Endothelial cell of umbilical vein (primary cell): ENCODE measurements at regions not wholly inside any gene's neighbourhood (a gene's known extent, or its start where the extent isn't known, plus 50 kb on each side); places are given as distances from the start of the nearest gene placed in this dataset.
"Not testable (repeated sequence)": the region's sequence is repeated elsewhere in the genome, so short reads cannot be mapped to it uniquely, and the experiment has no call there.

Experiments used
- CTCF ChIP-seq, 2 donors: IDR thresholded peaks; 1 replicate in 1 of 2; 2 replicates in 1 of 2; pipeline ENCODE4 v1.5.1; 2011; ENCODE audit warnings: low read length in 2 of 2, mild to moderate bottlenecking in 2 of 2, moderate library complexity in 2 of 2, control low read depth in 1 of 2, inconsistent platforms in 1 of 2, low read depth in 1 of 2; ENCODE audit not compliant: insufficient read depth in 1 of 2; ENCODE audit errors: extremely low read depth in 1 of 2
- EZH2 ChIP-seq: IDR thresholded peaks from 2 replicates; pipeline ENCODE4 v1.6.1; 2012; ENCODE audit warnings: borderline replicate concordance, low read depth, mild to moderate bottlenecking, moderate library complexity, low read length, inconsistent platforms; ENCODE audit not compliant: severe bottlenecking
- GATA2 ChIP-seq: IDR thresholded peaks from 2 replicates; pipeline ENCODE4 v1.7.0; 2011; ENCODE audit warnings: low read depth, mild to moderate bottlenecking, moderate library complexity, mixed read lengths, low read length; ENCODE audit not compliant: insufficient read length, insufficient read depth
- JUN ChIP-seq: IDR thresholded peaks from 2 replicates; pipeline ENCODE4 v1.6.1; 2011; ENCODE audit warnings: borderline replicate concordance, low read depth; ENCODE audit not compliant: insufficient read length, insufficient read depth
- POLR2A ChIP-seq: IDR thresholded peaks from 2 replicates; pipeline ENCODE4 v1.6.1; 2012; ENCODE audit warnings: low read depth, mild to moderate bottlenecking, control low read depth, low read length
- POLR2AphosphoS5 ChIP-seq: IDR thresholded peaks from 2 replicates; pipeline ENCODE4 v1.6.1; 2012; ENCODE audit warnings: low read depth, mild to moderate bottlenecking, control low read depth, low read length, moderate library complexity; ENCODE audit not compliant: insufficient read depth

- TF ChIP-seq CTCF (IDR thresholded peaks at IDR 0.05; ENCODE audit: extremely low read depth in 1 of 2, insufficient read depth in 1 of 2, low read depth in 1 of 2, low read length in 2 of 2); EZH2; POLR2AphosphoS5; POLR2A; JUN; GATA2: not testable (repeated sequence)
These were observed 443.6 kb downstream of the DOK5 start for GRCh38 chr20:54918993-54919392.
